Endothelial cell of umbilical vein (primary cell): ENCODE measurements at regions not wholly inside any gene's neighbourhood (a gene's known extent, or its start where the extent isn't known, plus 50 kb on each side); places are given as distances from the start of the nearest gene placed in this dataset.

Experiments used
- BruUV-seq: library from RNA; stranded (reverse); fragments of 400-500 nt; replicated peaks from 2 replicates; lab custom pipeline; 2021; lab: Mats Ljungman, UMichigan
- CTCF ChIA-PET: fragments of 300-600, 350-600 bp; sonication (Branson Sonifier 250); formaldehyde crosslinking; loops from one replicate; lab custom pipeline; 2021; ENCODE audit warnings: antibody characterized with exemption, inconsistent platforms; lab: Charles Lee
- POLR2A ChIA-PET: fragments of 300-600, 350-600 bp; sonication (Branson Sonifier 250); formaldehyde crosslinking; loops from one replicate; lab custom pipeline; 2021; ENCODE audit warnings: antibody characterized with exemption, inconsistent platforms; lab: Charles Lee
- DNase-seq: peaks from one replicate; pipeline ENCODE4 v3.0.0-alpha.2; 2011; ENCODE audit warnings: low read depth, low spot score
- FAIRE-seq: peaks from 2 replicates; lab custom pipeline; 2011; peaks lifted over from hg19 to GRCh38; lab: Jason Lieb, UNC
- H2AFZ ChIP-seq: 2 replicates; pipeline ENCODE4 v1.6.0; 2012; ENCODE audit warnings: low read depth, low read length, control low read depth, inconsistent platforms
- H3K27ac ChIP-seq: 2 replicates; pipeline ENCODE4 v1.5.1; 2011; ENCODE audit warnings: low read depth, mild to moderate bottlenecking, control low read depth, low read length, moderate library complexity; ENCODE audit not compliant: insufficient read depth
- H3K27me3 ChIP-seq, 2 experiments: 2 replicates each; pipeline versions ENCODE4 v1.6.0 to v1.6.1; 2011; ENCODE audit warnings: low read length in 2 of 2, mixed read lengths in 1 of 2; ENCODE audit not compliant: control insufficient read depth in 2 of 2, insufficient read depth in 2 of 2
- H3K36me3 ChIP-seq, 2 experiments: 2 replicates in 1 of 2; 3 replicates in 1 of 2; pipeline ENCODE4 v1.5.1; 2011; ENCODE audit warnings: low read length in 2 of 2, mild to moderate bottlenecking in 1 of 2, moderate library complexity in 1 of 2; ENCODE audit not compliant: control insufficient read depth in 2 of 2, insufficient read depth in 2 of 2; ENCODE audit errors: extremely low read depth in 1 of 2
- H3K4me1 ChIP-seq: 3 replicates; pipeline ENCODE4 v1.5.1; 2011; ENCODE audit warnings: mild to moderate bottlenecking, low read length; ENCODE audit not compliant: control insufficient read depth, insufficient read depth; ENCODE audit errors: extremely low read depth
- H3K4me2 ChIP-seq: 2 replicates; pipeline ENCODE4 v1.6.1; 2011; ENCODE audit warnings: low read length, control low read depth, mixed read lengths; ENCODE audit not compliant: insufficient read depth
- H3K4me3 ChIP-seq, 3 experiments: fragments of 200-600 bp in 1 of 3; sonication (generic), shearing (Covaris generic) in 1 of 3; replicated peaks in 1 of 3; 2 replicates each; pipeline ENCODE4 v1.5.1; 2011 to 2016; ENCODE audit warnings: control low read depth in 3 of 3, low read length in 3 of 3, mild to moderate bottlenecking in 2 of 3, inconsistent platforms in 1 of 3, low read depth in 1 of 3, moderate library complexity in 1 of 3; ENCODE audit not compliant: insufficient read depth in 1 of 3
- H3K79me2 ChIP-seq: 2 replicates; pipeline ENCODE4 v1.6.0; 2012; ENCODE audit warnings: low read length, inconsistent platforms; ENCODE audit not compliant: control insufficient read depth, insufficient read depth
- H3K9ac ChIP-seq: replicated peaks from 2 replicates; pipeline ENCODE3; 2011; ENCODE audit warnings: low read length, control low read depth; ENCODE audit not compliant: insufficient read depth; ENCODE audit errors: extremely low read depth
- H3K9me1 ChIP-seq: replicated peaks from 3 replicates; pipeline ENCODE4 v1.6.0; 2011; ENCODE audit warnings: mild to moderate bottlenecking, low read length; ENCODE audit not compliant: control insufficient read depth, insufficient read depth; ENCODE audit errors: extremely low read depth
- H3K9me3 ChIP-seq: replicated peaks from 2 replicates; pipeline ENCODE4 v1.5.1; 2012; ENCODE audit warnings: low read length, inconsistent platforms; ENCODE audit not compliant: control insufficient read depth, insufficient read depth
- H4K20me1 ChIP-seq: replicated peaks from 2 replicates; pipeline ENCODE3; 2011; ENCODE audit warnings: mild to moderate bottlenecking, low read length; ENCODE audit not compliant: control insufficient read depth, insufficient read depth; ENCODE audit errors: extremely low read depth
- CTCF ChIP-seq, 2 donors: IDR thresholded peaks; 1 replicate in 1 of 2; 2 replicates in 1 of 2; pipeline ENCODE4 v1.5.1; 2011; ENCODE audit warnings: low read length in 2 of 2, mild to moderate bottlenecking in 2 of 2, moderate library complexity in 2 of 2, control low read depth in 1 of 2, inconsistent platforms in 1 of 2, low read depth in 1 of 2; ENCODE audit not compliant: insufficient read depth in 1 of 2; ENCODE audit errors: extremely low read depth in 1 of 2
- FOS ChIP-seq: IDR thresholded peaks from 2 replicates; pipeline ENCODE4 v1.6.1; 2011; ENCODE audit warnings: mild to moderate bottlenecking, low read length, moderate library complexity, borderline replicate concordance; ENCODE audit not compliant: insufficient read depth
- GATA2 ChIP-seq: IDR thresholded peaks from 2 replicates; pipeline ENCODE4 v1.7.0; 2011; ENCODE audit warnings: low read depth, mild to moderate bottlenecking, moderate library complexity, mixed read lengths, low read length; ENCODE audit not compliant: insufficient read length, insufficient read depth
- JUN ChIP-seq: IDR thresholded peaks from 2 replicates; pipeline ENCODE4 v1.6.1; 2011; ENCODE audit warnings: borderline replicate concordance, low read depth; ENCODE audit not compliant: insufficient read length, insufficient read depth
- POLR2A ChIP-seq: IDR thresholded peaks from 2 replicates; pipeline ENCODE4 v1.6.1; 2012; ENCODE audit warnings: low read depth, mild to moderate bottlenecking, control low read depth, low read length
- POLR2AphosphoS5 ChIP-seq: IDR thresholded peaks from 2 replicates; pipeline ENCODE4 v1.6.1; 2012; ENCODE audit warnings: low read depth, mild to moderate bottlenecking, control low read depth, low read length, moderate library complexity; ENCODE audit not compliant: insufficient read depth
- dilution Hi-C: fragments of 300-500 bp; cut with MboI; formaldehyde crosslinking; loops from one replicate; pipeline ENCODE4 v1.15.0; 2019; ENCODE audit warnings: low sequenced_read_pairs; ENCODE audit not compliant: extremely low pct_ligation_motif_present
- intact Hi-C: fragments of 100-400 bp; cut with micrococcal nuclease; formaldehyde crosslinking; loops from one replicate; pipeline ENCODE4 v1.10.0; 2022
- TF ChIP-seq, protein P1 (sequence below): IDR thresholded peaks from 2 replicates; pipeline ENCODE4 v1.6.1; 2011; ENCODE audit not compliant: insufficient read depth, insufficient read length

- peaks cover 19% of the 10 kb centered on the region for H3K4me1 ChIP-seq
- TF ChIP-seq, protein P1, sequence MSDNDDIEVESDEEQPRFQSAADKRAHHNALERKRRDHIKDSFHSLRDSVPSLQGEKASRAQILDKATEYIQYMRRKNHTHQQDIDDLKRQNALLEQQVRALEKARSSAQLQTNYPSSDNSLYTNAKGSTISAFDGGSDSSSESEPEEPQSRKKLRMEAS = no peak
- peak; percentile 65 for TF ChIP-seq FOS
- TF ChIP-seq JUN = peak; percentile 57
- TF ChIP-seq GATA2 = no peak
- no TSS peak for BruUV-seq
- no peaks in the 10 kb centered on the region for H3K9me3 ChIP-seq
- H2AFZ ChIP-seq = peak overlapping the region; percentile 17
- H3K4me2 ChIP-seq = peak overlapping the region; percentile 48
- peak overlapping the region; percentile 57 for H3K27ac ChIP-seq
- DNase-seq (peak; percentile 84), FAIRE-seq (peak; percentile 49)
- intact Hi-C loops (no loop called here), dilution Hi-C loops (no loop called here)
- no peaks in the 10 kb centered on the region for H3K79me2 ChIP-seq
- no peak overlapping the region for H3K4me3 ChIP-seq
- H3K27me3 ChIP-seq = no peaks in the 10 kb centered on the region
- no peaks in the 10 kb centered on the region for H4K20me1 ChIP-seq
- ChIA-PET POLR2A (no interaction called here), CTCF (interaction anchor here (0.7 to 1.7 kb wide), 2 partner anchors 51 to 265 kb away, joined by 3 to 4 read pairs; no protein-coding TSS in a partner anchor)
- no peaks in the 10 kb centered on the region for H3K9me1 ChIP-seq
- no peaks in the 10 kb centered on the region for H3K36me3 ChIP-seq
- no peak overlapping the region for H3K9ac ChIP-seq
These were observed 369.6 kb upstream of the AZI2 start for GRCh38 chr3:28718074-28718849.

- H3K36me3 ChIP-seq = no peaks in the 10 kb centered on the region
- dilution Hi-C loops = no loop called here
- no peaks in the 10 kb centered on the region for H3K27me3 ChIP-seq
- DNase-seq = peak; percentile 59
- no peak overlapping the region for H2AFZ ChIP-seq
- TF ChIP-seq, protein P1 = no peak
- TF ChIP-seq CTCF (IDR thresholded peaks at IDR 0.05; ENCODE audit: extremely low read depth in 1 of 2, insufficient read depth in 1 of 2, low read depth in 1 of 2, low read length in 2 of 2) = peak; percentile 61 to 75
- no peak for TF ChIP-seq POLR2A
- no peak for TF ChIP-seq POLR2AphosphoS5
- TF ChIP-seq JUN = no peak
- BruUV-seq = no TSS peak
- H3K4me3 ChIP-seq = no peak overlapping the region
- no peaks in the 10 kb centered on the region for H3K79me2 ChIP-seq
- FAIRE-seq = peak; percentile 38
- no peaks in the 10 kb centered on the region for H3K4me1 ChIP-seq
- intact Hi-C loops = loop anchor here (1.0 kb wide), 2 partner anchors 60 to 251 kb away; no protein-coding TSS in a partner anchor
- H3K4me2 ChIP-seq = no peak overlapping the region
- H3K9ac ChIP-seq = no peak overlapping the region
- POLR2A ChIA-PET = no interaction called here
- no peaks in the 10 kb centered on the region for H4K20me1 ChIP-seq
- no peaks in the 10 kb centered on the region for H3K9me3 ChIP-seq
- CTCF ChIA-PET = interaction anchor here (0.7 to 5.0 kb wide), 10 partner anchors 12 to 251 kb away, joined by 3 to 131 read pairs (median 6); no protein-coding TSS in a partner anchor
- H3K27ac ChIP-seq = no peak overlapping the region
- H3K9me1 ChIP-seq = no peaks in the 10 kb centered on the region
These were observed 378.2 kb upstream of the AZI2 start for GRCh38 chr3:28726840-28727239.
